ENCODE measurements at regions not wholly inside any gene's neighbourhood (a gene's known extent, or its start where the extent isn't known, plus 50 kb on each side); places are given as distances from the start of the nearest gene placed in this dataset.
"Not testable (repeated sequence)": the region's sequence is repeated elsewhere in the genome, so short reads cannot be mapped to it uniquely, and the experiment has no call there.

DNA sequence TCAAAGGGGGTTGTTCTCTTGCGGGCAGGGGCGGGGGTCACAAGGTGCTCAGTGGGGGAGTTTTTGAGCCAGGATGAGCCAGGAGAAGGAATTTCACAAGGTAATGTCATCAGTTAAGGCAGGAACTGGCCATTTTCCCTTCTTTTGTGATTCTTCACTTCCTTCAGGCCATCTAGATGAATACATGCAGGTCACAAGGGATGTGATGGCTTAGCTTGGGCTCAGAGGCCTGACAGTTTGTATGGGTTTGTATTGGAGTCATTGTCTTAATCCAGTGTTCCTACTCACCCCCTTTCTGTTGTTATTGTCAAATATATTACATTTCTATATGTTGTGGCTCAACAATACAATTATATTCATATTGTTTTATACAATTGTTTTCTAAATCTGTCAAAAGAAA lies 238.0 kb downstream of the SUCLG1 start:
- TF ChIP-seq, protein P1, sequence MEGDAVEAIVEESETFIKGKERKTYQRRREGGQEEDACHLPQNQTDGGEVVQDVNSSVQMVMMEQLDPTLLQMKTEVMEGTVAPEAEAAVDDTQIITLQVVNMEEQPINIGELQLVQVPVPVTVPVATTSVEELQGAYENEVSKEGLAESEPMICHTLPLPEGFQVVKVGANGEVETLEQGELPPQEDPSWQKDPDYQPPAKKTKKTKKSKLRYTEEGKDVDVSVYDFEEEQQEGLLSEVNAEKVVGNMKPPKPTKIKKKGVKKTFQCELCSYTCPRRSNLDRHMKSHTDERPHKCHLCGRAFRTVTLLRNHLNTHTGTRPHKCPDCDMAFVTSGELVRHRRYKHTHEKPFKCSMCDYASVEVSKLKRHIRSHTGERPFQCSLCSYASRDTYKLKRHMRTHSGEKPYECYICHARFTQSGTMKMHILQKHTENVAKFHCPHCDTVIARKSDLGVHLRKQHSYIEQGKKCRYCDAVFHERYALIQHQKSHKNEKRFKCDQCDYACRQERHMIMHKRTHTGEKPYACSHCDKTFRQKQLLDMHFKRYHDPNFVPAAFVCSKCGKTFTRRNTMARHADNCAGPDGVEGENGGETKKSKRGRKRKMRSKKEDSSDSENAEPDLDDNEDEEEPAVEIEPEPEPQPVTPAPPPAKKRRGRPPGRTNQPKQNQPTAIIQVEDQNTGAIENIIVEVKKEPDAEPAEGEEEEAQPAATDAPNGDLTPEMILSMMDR (IDR thresholded peaks at IDR 0.05; ENCODE audit: low read depth, low read length, poor library complexity, severe bottlenecking): not testable (repeated sequence)
- not testable (repeated sequence) for TF ChIP-seq EZH2phosphoT487 (IDR thresholded peaks at IDR 0.05; ENCODE audit: borderline replicate concordance, low read length)

Measured in DOHH2 (cell line).